ENCODE measurements at regions not wholly inside any gene's neighbourhood (a gene's known extent, or its start where the extent isn't known, plus 50 kb on each side); places are given as distances from the start of the nearest gene placed in this dataset.
"Not testable (repeated sequence)": the region's sequence is repeated elsewhere in the genome, so short reads cannot be mapped to it uniquely, and the experiment has no call there.

GRCh38 chr3:176328666-176329065, 868.6 kb downstream of the TBL1XR1 start:
- DNase-seq (ENCODE audit: low spot score), result no peak

- DNase-seq (ENCODE audit: low spot score), result no peak
Measured at GRCh38 chr3:176328198-176328597, 869.1 kb downstream of the TBL1XR1 start.

- not testable (repeated sequence) for DNase-seq (ENCODE audit: low spot score)
Measured at GRCh38 chr3:176326894-176327490, 870.3 kb downstream of the TBL1XR1 start.

- DNase-seq (ENCODE audit: low spot score), result not testable (repeated sequence)
Measured at GRCh38 chr3:176321532-176321931, 875.8 kb downstream of the TBL1XR1 start.

GRCh38 chr3:176321099-176321498, 876.2 kb downstream of the TBL1XR1 start:
- DNase-seq (ENCODE audit: low spot score), result no peak

GRCh38 chr3:176313426-176313825, 883.9 kb downstream of the TBL1XR1 start:
- DNase-seq (ENCODE audit: low spot score), result no peak

- DNase-seq (ENCODE audit: low spot score), result no peak
Measured at GRCh38 chr3:176310641-176311040, 886.6 kb downstream of the TBL1XR1 start.

GRCh38 chr3:176302271-176302670, 895.0 kb downstream of the TBL1XR1 start:
- DNase-seq (ENCODE audit: low spot score), result no peak

GRCh38 chr3:176296066-176296597, 901.1 kb downstream of the TBL1XR1 start:
- DNase-seq (ENCODE audit: low spot score), result no peak

GRCh38 chr3:176293276-176293675, 904.0 kb downstream of the TBL1XR1 start:
- no peak for DNase-seq (ENCODE audit: low spot score)

GRCh38 chr3:176286476-176287085, 910.7 kb downstream of the TBL1XR1 start:
- no peak for DNase-seq (ENCODE audit: low spot score)

- DNase-seq (ENCODE audit: low spot score), result no peak
Measured at GRCh38 chr3:176275538-176275937, 921.7 kb downstream of the TBL1XR1 start.

- DNase-seq (ENCODE audit: low spot score), result no peak
Measured at GRCh38 chr3:176275113-176275512, 922.2 kb downstream of the TBL1XR1 start.

- no peak for DNase-seq (ENCODE audit: low spot score)
Measured at GRCh38 chr3:176274161-176274560, 923.1 kb downstream of the TBL1XR1 start.

GRCh38 chr3:176262071-176262470, 935.2 kb downstream of the TBL1XR1 start:
- DNase-seq (ENCODE audit: low spot score), result no peak

GRCh38 chr3:176247191-176247590, 950.1 kb downstream of the TBL1XR1 start:
- no peak for DNase-seq (ENCODE audit: low spot score)

GRCh38 chr3:176219970-176220369, 977.3 kb downstream of the TBL1XR1 start:
- no peak for DNase-seq (ENCODE audit: low spot score)

- DNase-seq (ENCODE audit: low spot score), result no peak
Measured at GRCh38 chr3:176214758-176215157, 982.5 kb downstream of the TBL1XR1 start.

GRCh38 chr3:176213314-176213713, 984.0 kb downstream of the TBL1XR1 start:
- not testable (repeated sequence) for DNase-seq (ENCODE audit: low spot score)

GRCh38 chr3:176208915-176209314, 988.4 kb downstream of the TBL1XR1 start:
- no peak for DNase-seq (ENCODE audit: low spot score)

- DNase-seq (ENCODE audit: low spot score), result no peak
Measured at GRCh38 chr3:176208283-176208682, 989.0 kb downstream of the TBL1XR1 start.

GRCh38 chr3:176206809-176207208, 990.5 kb downstream of the TBL1XR1 start:
- DNase-seq (ENCODE audit: low spot score), result no peak

- no peak for DNase-seq (ENCODE audit: low spot score)
Measured at GRCh38 chr3:176202652-176203051, 994.6 kb downstream of the TBL1XR1 start.

Measured in kidney capillary endothelial cell (primary cell).